Heart left ventricle (tissue), 16 donors: ENCODE measurements at regions not wholly inside any gene's neighbourhood (a gene's known extent, or its start where the extent isn't known, plus 50 kb on each side); places are given as distances from the start of the nearest gene placed in this dataset.

ENCODE experiments used
- ATAC-seq, 4 donors: fragments of 200-7000 bp; cut with Tn5 transposase; one replicate each; pipeline ENCODE4 v1.9.1; 2020 to 2022; ENCODE audit warnings: moderate library complexity in 4 of 4, mild to moderate bottlenecking in 3 of 4, moderate number of reproducible peaks in 1 of 4
- DNase-seq, 5 donors: peaks; one replicate each; pipeline ENCODE4 v3.0.0-alpha.2; 2020
- H3K27ac ChIP-seq, 12 donors: fragments of 200-600 bp; sonication (generic) in 4 of 12; one replicate each; pipeline versions ENCODE4 v1.5.0 to v1.8.0; 2016 to 2022; ENCODE audit warnings: mild to moderate bottlenecking in 2 of 12
- H3K27me3 ChIP-seq, 9 donors: fragments of 200-600 bp; sonication (generic) in 2 of 9; one replicate each; pipeline versions ENCODE4 v1.5.1 to v1.8.0; 2016 to 2022; ENCODE audit warnings: mild to moderate bottlenecking in 3 of 9
- H3K36me3 ChIP-seq, 9 donors: fragments of 200-600 bp; sonication (generic) in 2 of 9; one replicate each; pipeline versions ENCODE4 v1.5.0 to v1.8.0; 2018 to 2022; ENCODE audit warnings: mild to moderate bottlenecking in 2 of 9
- H3K4me1 ChIP-seq, 12 donors: fragments of 200-600 bp; sonication (generic) in 4 of 12; one replicate each; pipeline versions ENCODE4 v1.5.0 to v1.8.0; 2016 to 2022; ENCODE audit warnings: mild to moderate bottlenecking in 3 of 12
- H3K4me3 ChIP-seq, 12 donors: fragments of 200-600 bp; sonication (generic) in 4 of 12; one replicate each; pipeline versions ENCODE4 v1.5.0 to v1.8.0; 2017 to 2022; ENCODE audit warnings: mild to moderate bottlenecking in 9 of 12, moderate library complexity in 4 of 12
- H3K9me3 ChIP-seq, 12 donors: fragments of 200-600 bp; sonication (generic) in 4 of 12; one replicate each; pipeline versions ENCODE4 v1.5.0 to v1.8.0; 2016 to 2022; ENCODE audit warnings: mild to moderate bottlenecking in 1 of 12
- POLR2A ChIP-seq, 2 donors: fragments of 450-650 bp; IDR thresholded peaks; one replicate each; pipeline ENCODE4 v1.6.1; 2017; ENCODE audit warnings: antibody characterized with exemption in 2 of 2, mild to moderate bottlenecking in 2 of 2, moderate library complexity in 2 of 2
- WGBS, 4 donors: extraction: QIAGEN DNeasy Blood & Tissue Kit in 2 of 4; methylation state at CpG; one replicate each; pipeline versions ENCODE4 v1.1.5 to v1.1.7; 2013 to 2018; 5-methylcytosine and 5-hydroxymethylcytosine counted together
- intact Hi-C, 10 donors: fragments of 100-400 bp; cut with DNase I; formaldehyde crosslinking; loops; one replicate each; pipeline versions ENCODE4 v1.11.1 to v1.14.2; 2022
- TF ChIP-seq, protein P1 (sequence below), 12 donors: fragments of 200-600 bp; sonication (generic) in 4 of 12; IDR thresholded peaks; one replicate each; pipeline versions ENCODE4 v1.5.0 to v1.8.0; 2018 to 2022; ENCODE audit warnings: antibody characterized with exemption in 12 of 12, mild to moderate bottlenecking in 5 of 12
- donor health status: ischemic (EF 13 %, LVEDD 7.1; RV severe dilation, severe dysfunction).
- donor health status: healthy with polysubstance abuse.
- donor health status: DM: no; HTN: yes; CAD: no.
- donor health status: DM: no; HTN: no; CAD: no.
- donor health status: ischemic (EF 25% LVEDD 6.9; RV normal size, moderate dysfunction).
- donor health status: ischemic (EF 25% LVEDD 5.7; RV mildly dilated, moderate dysfunction).
- donor health status: healthy.
- donor health status: DM: yes; HTN: yes; CAD: no.
- donor health status: ischemic (EF 35%, LVEDD 5.7; RV mildly dilated, moderate dysfunction).
- donor health status: nonischemic (EF 11% LVEDD 7.7; RV severe dilation, severe dysfunction).
- donor health status: DM: yes; HTN: yes; CAD: no.
- donor health status: PGD.
- donor health status: ischemic (EF 29% LVEDD 5.4; RV normal size, mild dysfunction).
- donor health status: nonischemic (EF 23%, LVEDD 6.1; RV moderate dilation, normal function).

DNA sequence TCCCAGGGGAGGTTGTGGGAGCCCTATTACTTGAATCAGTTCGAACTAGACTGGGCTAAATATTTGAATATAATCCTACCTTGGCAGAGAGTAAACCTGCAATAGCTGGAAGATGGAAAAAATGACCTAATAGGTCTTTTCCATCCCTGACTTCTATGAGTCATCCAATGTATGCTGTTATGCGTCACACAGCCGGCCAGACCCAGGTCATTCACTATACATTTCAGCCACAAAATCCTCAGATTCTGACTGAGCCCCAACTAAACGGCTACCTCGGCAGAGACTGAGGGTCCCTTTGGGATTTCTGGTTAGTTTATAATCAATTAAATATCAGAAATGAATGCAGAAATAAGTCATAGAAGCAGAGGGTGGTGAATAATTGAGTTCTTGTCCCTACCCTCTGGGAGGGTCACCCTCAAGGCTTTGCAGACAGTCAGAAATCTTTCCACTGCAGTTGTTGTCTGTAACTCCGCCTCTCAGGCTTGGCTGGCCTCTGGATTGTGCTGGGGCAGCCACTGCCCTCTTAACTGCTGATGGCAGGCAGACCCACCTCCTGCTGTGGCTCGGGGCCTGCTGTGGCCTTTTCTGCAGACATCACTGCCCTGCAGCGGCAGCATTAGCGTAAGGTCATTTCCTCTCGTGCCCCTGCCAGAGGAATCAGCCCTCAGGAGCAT, 240.5 kb downstream of the TGFB2 start:
- 51 to 56% (median 54%) methylated on average over 10 of the region's 10 CpGs for WGBS, 4 donors
- no peak overlapping the region for H3K27ac ChIP-seq
- DNase-seq = peak in 3 of 5 donors; percentile 12 to 27 (median 18)
- H3K36me3 ChIP-seq = no peaks in the 10 kb centered on the region
- peaks cover 0 to 7% (median 0%) of the 10 kb centered on the region in 12 donors for H3K9me3 ChIP-seq
- ATAC-seq = peak in 3 of 4 donors; percentile 33 to 44 (median 42)
- peaks cover 0 to 24% (median 5%) of the 10 kb centered on the region in 12 donors for H3K4me1 ChIP-seq
- H3K27me3 ChIP-seq = no peaks in the 10 kb centered on the region
- H3K4me3 ChIP-seq = no peak overlapping the region
- TF ChIP-seq, protein P1, sequence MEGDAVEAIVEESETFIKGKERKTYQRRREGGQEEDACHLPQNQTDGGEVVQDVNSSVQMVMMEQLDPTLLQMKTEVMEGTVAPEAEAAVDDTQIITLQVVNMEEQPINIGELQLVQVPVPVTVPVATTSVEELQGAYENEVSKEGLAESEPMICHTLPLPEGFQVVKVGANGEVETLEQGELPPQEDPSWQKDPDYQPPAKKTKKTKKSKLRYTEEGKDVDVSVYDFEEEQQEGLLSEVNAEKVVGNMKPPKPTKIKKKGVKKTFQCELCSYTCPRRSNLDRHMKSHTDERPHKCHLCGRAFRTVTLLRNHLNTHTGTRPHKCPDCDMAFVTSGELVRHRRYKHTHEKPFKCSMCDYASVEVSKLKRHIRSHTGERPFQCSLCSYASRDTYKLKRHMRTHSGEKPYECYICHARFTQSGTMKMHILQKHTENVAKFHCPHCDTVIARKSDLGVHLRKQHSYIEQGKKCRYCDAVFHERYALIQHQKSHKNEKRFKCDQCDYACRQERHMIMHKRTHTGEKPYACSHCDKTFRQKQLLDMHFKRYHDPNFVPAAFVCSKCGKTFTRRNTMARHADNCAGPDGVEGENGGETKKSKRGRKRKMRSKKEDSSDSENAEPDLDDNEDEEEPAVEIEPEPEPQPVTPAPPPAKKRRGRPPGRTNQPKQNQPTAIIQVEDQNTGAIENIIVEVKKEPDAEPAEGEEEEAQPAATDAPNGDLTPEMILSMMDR (IDR thresholded peaks at IDR 0.05) = no peak
- no peak for TF ChIP-seq POLR2A (IDR thresholded peaks at IDR 0.05)
- intact Hi-C loops = loop anchor here in 1 of 10 donors (10.0 kb wide), 1 partner anchor 479 kb away; no protein-coding TSS in a partner anchor

DNA sequence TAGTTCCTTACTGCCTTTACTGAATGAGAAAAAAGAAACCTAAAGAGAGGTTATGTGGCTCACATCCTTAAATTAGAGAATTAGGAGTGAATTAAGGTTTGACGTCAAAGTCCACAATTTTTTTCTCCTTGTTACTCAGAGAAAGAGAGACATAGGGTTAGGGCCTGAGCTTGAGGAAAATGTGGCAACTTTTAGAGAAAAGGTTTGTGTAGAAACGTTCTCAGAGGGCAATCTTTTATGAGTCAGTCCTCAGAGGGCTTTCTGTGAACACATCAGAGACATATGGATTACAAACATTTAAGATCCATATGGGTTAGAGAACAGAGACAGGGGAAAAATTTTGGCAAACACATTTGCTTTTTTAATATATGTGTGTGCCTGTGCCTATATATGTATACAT, 242.8 kb downstream of the TGFB2 start:
- intact Hi-C loops = loop anchor here in 1 of 10 donors (10.0 kb wide), 1 partner anchor 477 kb away; no protein-coding TSS in a partner anchor
- 92 to 98% (median 93%) methylated on average over 2 of the region's 2 CpGs for WGBS, 4 donors

DNA sequence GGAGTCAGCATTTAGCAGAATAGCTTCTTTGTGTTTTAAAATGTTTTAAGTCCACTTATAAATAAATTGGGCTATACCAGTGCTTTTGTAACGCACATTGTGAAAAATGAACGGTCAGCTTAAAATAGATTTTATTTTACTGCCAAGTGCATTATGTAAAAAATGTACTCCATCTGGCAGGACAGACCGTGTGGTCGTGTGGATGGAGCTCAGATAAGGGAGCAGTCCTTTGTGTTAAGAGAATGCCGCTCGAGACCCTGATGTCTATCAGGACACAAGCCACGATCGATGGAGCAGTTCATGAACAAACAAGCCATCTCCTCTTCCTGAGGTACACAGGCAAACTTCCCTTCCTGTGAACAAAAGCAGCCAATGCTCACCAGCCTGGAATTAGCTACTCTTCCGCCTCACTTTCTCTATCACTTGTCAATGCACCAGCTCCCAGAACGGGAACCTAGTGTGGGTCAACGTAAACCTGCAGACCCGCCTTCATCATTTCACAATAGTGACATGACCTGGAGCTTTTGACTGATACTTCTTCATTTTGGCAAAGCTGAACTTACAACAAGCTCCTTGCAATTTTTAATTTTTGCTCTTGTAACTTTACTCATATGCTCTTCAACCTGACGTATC, 243.5 kb downstream of the TGFB2 start:
- intact Hi-C loops = loop anchor here in 1 of 10 donors (10.0 kb wide), 1 partner anchor 476 kb away; no protein-coding TSS in a partner anchor
- WGBS, 4 donors = 46 to 59% (median 51%) methylated on average over 13 of the region's 13 CpGs
- no peak for TF ChIP-seq POLR2A (IDR thresholded peaks at IDR 0.05)
- TF ChIP-seq, protein P1 (IDR thresholded peaks at IDR 0.05) = no peak
- Histone ChIP-seq H3K4me3 (no peak overlapping the region), H3K9me3 (no peaks in the 10 kb centered on the region), H3K4me1 (peaks cover 0 to 24% (median 5%) of the 10 kb centered on the region in 12 donors), H3K27me3 (no peaks in the 10 kb centered on the region), H3K36me3 (no peaks in the 10 kb centered on the region), H3K27ac (no peak overlapping the region)
- no peak for DNase-seq
- ATAC-seq = no peak

More for the DNA sequence above, 242.8 kb downstream of the TGFB2 start:
- H3K27me3 ChIP-seq = no peaks in the 10 kb centered on the region
- H3K27ac ChIP-seq = no peak overlapping the region
- H3K9me3 ChIP-seq = peaks cover 0 to 2% (median 0%) of the 10 kb centered on the region in 12 donors
- peaks cover 0 to 24% (median 5%) of the 10 kb centered on the region in 12 donors for H3K4me1 ChIP-seq
- DNase-seq (no peak), ATAC-seq (no peak)
- H3K36me3 ChIP-seq = no peaks in the 10 kb centered on the region
- TF ChIP-seq, protein P1 (IDR thresholded peaks at IDR 0.05) = no peak
- TF ChIP-seq POLR2A (IDR thresholded peaks at IDR 0.05) = no peak
- no peak overlapping the region for H3K4me3 ChIP-seq

DNA sequence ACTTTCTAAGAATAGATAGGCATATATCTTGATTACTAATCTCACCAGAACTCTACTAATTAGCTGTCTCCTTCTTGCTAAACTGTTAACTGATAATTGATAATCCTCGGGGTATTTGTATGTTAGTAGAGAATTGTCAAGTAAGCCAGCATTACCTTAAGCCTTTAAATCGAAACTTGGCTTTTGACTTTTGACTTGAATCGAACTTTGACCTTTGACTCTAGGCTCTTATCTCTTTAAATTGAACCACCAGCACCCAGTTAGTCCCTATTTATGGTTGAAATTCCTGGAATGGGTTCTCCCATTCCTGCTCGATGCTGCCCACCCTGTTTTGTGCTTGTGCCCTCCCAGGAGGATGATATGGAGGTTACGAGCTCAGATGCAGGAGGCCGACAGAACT, 244.4 kb downstream of the TGFB2 start:
- Histone ChIP-seq H3K27me3 (no peaks in the 10 kb centered on the region), H3K4me1 (peaks cover 0 to 22% (median 5%) of the 10 kb centered on the region in 12 donors), H3K9me3 (no peaks in the 10 kb centered on the region), H3K4me3 (no peak overlapping the region), H3K36me3 (no peaks in the 10 kb centered on the region), H3K27ac (no peak overlapping the region)
- ATAC-seq = no peak
- TF ChIP-seq, protein P1 (IDR thresholded peaks at IDR 0.05) = no peak
- TF ChIP-seq POLR2A (IDR thresholded peaks at IDR 0.05) = no peak
- no peak for DNase-seq
- intact Hi-C loops = loop anchor here in 1 of 10 donors (10.0 kb wide), 1 partner anchor 475 kb away; no protein-coding TSS in a partner anchor
- WGBS, 4 donors = 89 to 94% (median 92%) methylated on average over 6 of the region's 6 CpGs
